Smooth muscle cell (in vitro differentiated cells): ENCODE measurements at regions not wholly inside any gene's neighbourhood (a gene's known extent, or its start where the extent isn't known, plus 50 kb on each side); places are given as distances from the start of the nearest gene placed in this dataset.

ENCODE experiments used
- DNase-seq: peaks from one replicate; lab custom pipeline; 2025; ENCODE audit not compliant: unreplicated experiment; lab: John Stamatoyannopoulos, UW
- H2AFZ ChIP-seq: fragments of 200-600 bp; sonication (generic); 2 replicates; pipeline ENCODE4 v1.6.0; 2016; ENCODE audit warnings: antibody characterized with exemption, low read depth, mild to moderate bottlenecking
- H3F3A ChIP-seq: fragments of 200-600 bp; sonication (generic); 2 replicates; pipeline ENCODE4 v1.6.0; 2017; ENCODE audit warnings: antibody characterized with exemption, low read depth
- H3K27ac ChIP-seq: fragments of 200-600 bp; sonication (generic); 2 replicates; pipeline ENCODE4 v1.5.1; 2016; ENCODE audit warnings: low read depth, mild to moderate bottlenecking
- H3K27me3 ChIP-seq: fragments of 200-600 bp; sonication (generic); 2 replicates; pipeline ENCODE4 v1.6.1; 2016; ENCODE audit warnings: low read depth, mild to moderate bottlenecking
- H3K36me3 ChIP-seq: fragments of 200-600 bp; sonication (generic); 2 replicates; pipeline ENCODE4 v1.5.1; 2016; ENCODE audit warnings: low read depth
- H3K4me1 ChIP-seq: fragments of 200-600 bp; sonication (generic); 2 replicates; pipeline ENCODE4 v1.5.1; 2016; ENCODE audit warnings: low read depth
- H3K4me2 ChIP-seq: fragments of 200-600 bp; sonication (generic); 2 replicates; pipeline ENCODE4 v1.6.0; 2016; ENCODE audit warnings: mild to moderate bottlenecking
- H3K4me3 ChIP-seq: fragments of 200-600 bp; sonication (generic); 2 replicates; pipeline ENCODE4 v1.5.1; 2016; ENCODE audit warnings: mild to moderate bottlenecking
- H3K79me2 ChIP-seq: fragments of 200-600 bp; sonication (generic); 2 replicates; pipeline ENCODE4 v1.6.0; 2016; ENCODE audit warnings: low read depth, mild to moderate bottlenecking
- H3K9ac ChIP-seq: fragments of 200-600 bp; sonication (generic); 2 replicates; pipeline ENCODE4 v1.6.0; 2016; ENCODE audit warnings: low read depth
- H3K9me3 ChIP-seq: fragments of 200-600 bp; sonication (generic); replicated peaks from 2 replicates; pipeline ENCODE4 v1.5.1; 2016; ENCODE audit warnings: low read depth
- H4K20me1 ChIP-seq: fragments of 200-600 bp; sonication (generic); 2 replicates; pipeline ENCODE4 v1.6.0; 2016; ENCODE audit warnings: low read depth
- WGBS: methylation state at CpG from one replicate; pipeline ENCODE4 v1.1.7; 2016; ENCODE audit warnings: low lambda C conversion rate; 5-methylcytosine and 5-hydroxymethylcytosine counted together
- TF ChIP-seq, protein P1 (sequence below): fragments of 200-600 bp; sonication (generic); IDR thresholded peaks from 2 replicates; pipeline ENCODE4 v1.5.1; 2017; ENCODE audit warnings: borderline replicate concordance, mild to moderate bottlenecking, antibody characterized with exemption; ENCODE audit not compliant: insufficient read depth, poor library complexity, severe bottlenecking

DNA sequence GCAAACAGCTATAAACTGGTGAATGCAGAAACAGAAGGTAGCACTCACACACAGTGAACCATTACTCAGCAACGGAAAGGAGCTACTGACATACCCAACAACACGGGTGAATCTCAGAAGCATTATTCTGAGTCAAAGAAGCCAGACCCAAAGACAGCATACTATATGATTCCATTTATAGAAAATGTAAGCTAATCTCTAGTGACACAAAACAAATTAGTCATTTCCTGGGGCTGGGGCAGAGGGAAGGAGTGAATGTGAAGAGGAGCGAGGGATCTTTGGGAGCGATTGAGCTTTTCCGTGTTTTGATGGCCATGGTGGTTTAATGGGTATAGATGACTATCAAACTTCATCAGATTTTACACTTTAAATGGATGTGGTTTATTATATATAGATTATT is 614.6 kb downstream of the DHX35 start:
- Histone ChIP-seq H3K4me2 (peak overlapping the region; percentile 53), H3K4me3 (no peak overlapping the region), H3K27me3 (no peaks in the 10 kb centered on the region), H2AFZ (no peak overlapping the region), H3F3A (no peaks in the 10 kb centered on the region), H3K9ac (no peak overlapping the region), H3K4me1 (no peaks in the 10 kb centered on the region), H4K20me1 (no peaks in the 10 kb centered on the region), H3K79me2 (no peaks in the 10 kb centered on the region), H3K9me3 (no peaks in the 10 kb centered on the region), H3K36me3 (no peaks in the 10 kb centered on the region), H3K27ac (peak overlapping the region; percentile 58)
- DNase-seq: no peak
- TF ChIP-seq, protein P1, sequence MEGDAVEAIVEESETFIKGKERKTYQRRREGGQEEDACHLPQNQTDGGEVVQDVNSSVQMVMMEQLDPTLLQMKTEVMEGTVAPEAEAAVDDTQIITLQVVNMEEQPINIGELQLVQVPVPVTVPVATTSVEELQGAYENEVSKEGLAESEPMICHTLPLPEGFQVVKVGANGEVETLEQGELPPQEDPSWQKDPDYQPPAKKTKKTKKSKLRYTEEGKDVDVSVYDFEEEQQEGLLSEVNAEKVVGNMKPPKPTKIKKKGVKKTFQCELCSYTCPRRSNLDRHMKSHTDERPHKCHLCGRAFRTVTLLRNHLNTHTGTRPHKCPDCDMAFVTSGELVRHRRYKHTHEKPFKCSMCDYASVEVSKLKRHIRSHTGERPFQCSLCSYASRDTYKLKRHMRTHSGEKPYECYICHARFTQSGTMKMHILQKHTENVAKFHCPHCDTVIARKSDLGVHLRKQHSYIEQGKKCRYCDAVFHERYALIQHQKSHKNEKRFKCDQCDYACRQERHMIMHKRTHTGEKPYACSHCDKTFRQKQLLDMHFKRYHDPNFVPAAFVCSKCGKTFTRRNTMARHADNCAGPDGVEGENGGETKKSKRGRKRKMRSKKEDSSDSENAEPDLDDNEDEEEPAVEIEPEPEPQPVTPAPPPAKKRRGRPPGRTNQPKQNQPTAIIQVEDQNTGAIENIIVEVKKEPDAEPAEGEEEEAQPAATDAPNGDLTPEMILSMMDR: no peak
- WGBS: 32% methylated on average over 5 of the region's 5 CpGs

DNA sequence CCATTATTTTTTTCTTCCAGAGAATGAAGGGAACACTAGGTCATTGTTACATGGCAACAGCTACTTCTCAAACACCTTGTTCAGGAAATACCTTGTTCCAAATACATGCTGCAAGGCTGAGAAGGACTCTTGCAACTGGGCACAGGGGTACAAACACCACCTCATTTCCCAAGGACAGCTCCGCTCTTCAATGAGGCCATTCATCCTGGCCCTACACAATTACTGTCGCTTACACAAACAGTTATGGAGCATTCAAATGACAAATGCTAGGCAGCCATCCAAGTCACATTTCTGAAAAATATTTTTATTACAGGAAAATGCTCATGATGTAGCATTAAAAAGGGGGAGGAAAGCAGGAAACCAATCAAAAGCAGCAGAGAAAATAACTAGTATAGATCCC is 611.9 kb downstream of the DHX35 start:
- Histone ChIP-seq H3K27ac (no peak overlapping the region), H3K79me2 (no peaks in the 10 kb centered on the region), H3K36me3 (no peaks in the 10 kb centered on the region), H3K27me3 (no peaks in the 10 kb centered on the region), H3F3A (no peaks in the 10 kb centered on the region), H3K4me1 (no peaks in the 10 kb centered on the region), H2AFZ (no peak overlapping the region), H4K20me1 (no peaks in the 10 kb centered on the region), H3K9me3 (no peaks in the 10 kb centered on the region), H3K4me2 (no peak overlapping the region), H3K9ac (no peak overlapping the region), H3K4me3 (no peak overlapping the region)
- DNase-seq: no peak
- WGBS: 97% methylated on average over 2 of the region's 2 CpGs
- TF ChIP-seq, protein P1: no peak

DNA sequence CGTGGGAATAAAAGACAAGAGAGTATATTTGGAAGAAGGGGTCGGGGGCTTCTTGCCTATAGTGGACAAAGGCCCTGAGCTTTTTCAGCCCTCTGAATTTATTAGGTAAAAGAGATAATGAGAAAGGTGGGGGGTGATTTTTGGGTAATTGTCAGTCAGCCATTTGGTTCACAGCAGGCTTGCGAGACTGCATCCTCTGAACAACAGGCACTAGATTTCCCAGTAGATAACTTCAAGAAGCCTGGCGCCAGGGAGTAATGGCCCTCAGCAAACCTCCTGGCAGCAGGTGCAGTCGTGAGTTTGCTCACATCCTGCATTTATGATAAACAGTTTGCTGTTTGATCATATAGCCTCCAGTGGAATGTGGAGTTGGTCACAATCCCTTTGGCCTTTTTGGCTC is 609.0 kb downstream of the DHX35 start:
- DNase-seq: no peak
- Histone ChIP-seq H3K36me3 (no peaks in the 10 kb centered on the region), H2AFZ (no peak overlapping the region), H3K4me2 (no peak overlapping the region), H3K79me2 (no peaks in the 10 kb centered on the region), H3K27ac (no peak overlapping the region), H3K9ac (no peak overlapping the region), H3K4me1 (no peaks in the 10 kb centered on the region), H3K4me3 (no peak overlapping the region), H3K27me3 (no peaks in the 10 kb centered on the region), H4K20me1 (no peaks in the 10 kb centered on the region), H3K9me3 (no peaks in the 10 kb centered on the region), H3F3A (no peaks in the 10 kb centered on the region)
- TF ChIP-seq, protein P1: no peak
- WGBS: 92% methylated on average over 5 of the region's 5 CpGs

DNA sequence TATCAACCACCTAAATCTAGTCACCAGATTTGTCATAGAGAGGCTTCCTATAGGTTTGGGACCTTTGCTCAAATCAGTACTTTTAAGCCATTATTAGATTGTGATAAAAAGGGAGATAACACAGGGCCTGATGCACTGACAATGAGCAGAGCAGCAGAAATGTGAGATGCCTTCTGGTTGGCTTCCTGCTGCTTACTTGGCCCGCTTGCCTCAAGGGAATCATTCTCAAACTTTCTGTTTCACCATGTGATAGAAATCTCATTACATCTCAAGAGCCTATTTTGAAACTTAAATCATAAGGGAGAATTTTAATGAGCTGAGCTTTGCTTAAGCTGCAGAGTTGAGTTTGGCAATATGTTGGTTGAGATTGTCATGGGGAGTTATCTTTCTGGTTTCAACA is 606.0 kb downstream of the DHX35 start:
- no peaks in the 10 kb centered on the region for H3K36me3 ChIP-seq
- no peak overlapping the region for H3K4me3 ChIP-seq
- H3K27ac ChIP-seq: no peak overlapping the region
- TF ChIP-seq, protein P1: no peak
- H3K4me1 ChIP-seq: no peaks in the 10 kb centered on the region
- no peaks in the 10 kb centered on the region for H3K79me2 ChIP-seq
- no peaks in the 10 kb centered on the region for H3K27me3 ChIP-seq
- no peaks in the 10 kb centered on the region for H3K9me3 ChIP-seq
- 50% methylated on average over 1 of the region's 1 CpG for WGBS
- DNase-seq: no peak
- no peak overlapping the region for H3K9ac ChIP-seq
- no peaks in the 10 kb centered on the region for H4K20me1 ChIP-seq
- no peaks in the 10 kb centered on the region for H3F3A ChIP-seq
- H2AFZ ChIP-seq: no peak overlapping the region
- no peak overlapping the region for H3K4me2 ChIP-seq
